Sigmoid colon (tissue), 6 donors: ENCODE measurements at regions not wholly inside any gene's neighbourhood (a gene's known extent, or its start where the extent isn't known, plus 50 kb on each side); places are given as distances from the start of the nearest gene placed in this dataset.

Source experiments
- DNase-seq: peaks from one replicate; pipeline ENCODE4 v3.0.0-alpha.2; 2019
- H3K27ac ChIP-seq, 4 donors: fragments of 200-600 bp; sonication (generic); one replicate each; pipeline ENCODE4 v1.5.1; 2016 to 2019; ENCODE audit warnings: mild to moderate bottlenecking in 1 of 4
- H3K27me3 ChIP-seq, 3 donors: fragments of 200-600 bp; sonication (generic); one replicate each; pipeline ENCODE4 v1.5.1; 2019; ENCODE audit warnings: mild to moderate bottlenecking in 1 of 3
- H3K36me3 ChIP-seq, 4 donors: fragments of 200-600 bp; sonication (generic); one replicate each; pipeline ENCODE4 v1.5.1; 2016 to 2019
- H3K4me1 ChIP-seq, 4 donors: fragments of 200-600 bp; sonication (generic); one replicate each; pipeline ENCODE4 v1.5.1; 2017 to 2019
- H3K4me3 ChIP-seq, 4 donors: fragments of 200-600 bp; sonication (generic); one replicate each; pipeline ENCODE4 v1.5.1; 2017 to 2019; ENCODE audit warnings: mild to moderate bottlenecking in 2 of 4, moderate library complexity in 1 of 4
- H3K9me3 ChIP-seq, 4 donors: fragments of 200-600 bp in 3 of 4; sonication (generic) in 3 of 4; one replicate each; pipeline versions ENCODE4 v1.5.1 to v1.6.1; 2013 to 2019
- CTCF ChIP-seq, 4 experiments: fragments of 450-650 bp in 3 of 4; fragments of 200-600 bp in 1 of 4; IDR thresholded peaks; one replicate each; pipeline ENCODE4 v1.5.1; 2016 to 2019; ENCODE audit warnings: antibody characterized with exemption in 4 of 4, mild to moderate bottlenecking in 3 of 4, moderate library complexity in 2 of 4
- EP300 ChIP-seq, 4 donors: sonication (generic); formaldehyde crosslinking; IDR thresholded peaks; one replicate each; pipeline ENCODE4 v1.6.1; 2017; ENCODE audit warnings: antibody characterized with exemption in 4 of 4
- POLR2A ChIP-seq, 2 donors: fragments of 450-650 bp; IDR thresholded peaks; one replicate each; pipeline ENCODE4 v1.6.1; 2016; ENCODE audit warnings: antibody characterized with exemption in 2 of 2, mild to moderate bottlenecking in 2 of 2, moderate library complexity in 2 of 2
- POLR2AphosphoS5 ChIP-seq, 4 donors: sonication (generic); formaldehyde crosslinking; IDR thresholded peaks; one replicate each; pipeline ENCODE4 v1.6.1; 2017; ENCODE audit warnings: antibody characterized with exemption in 4 of 4
- WGBS, 2 donors: extraction: QIAGEN DNeasy Blood & Tissue Kit; methylation state at CpG; one replicate each; pipeline ENCODE4 v1.1.7; 2013; 5-methylcytosine and 5-hydroxymethylcytosine counted together
- intact Hi-C: fragments of 100-400 bp; cut with DNase I; formaldehyde crosslinking; loops from one replicate; pipeline ENCODE4 v1.15.1; 2023
- donor health status: healthy with polysubstance abuse.
- donor health status: healthy.

- Histone ChIP-seq H3K4me3 (no peak overlapping the region), H3K36me3 (no peaks in the 10 kb centered on the region), H3K4me1 (no peaks in the 10 kb centered on the region), H3K27me3 (peaks cover 0 to 6% (median 0%) of the 10 kb centered on the region in 3 donors), H3K27ac (peak overlapping the region in 2 of 4 donors; percentile 25 to 38), H3K9me3 (no peaks in the 10 kb centered on the region)
- no peak for DNase-seq
- TF ChIP-seq CTCF (IDR thresholded peaks at IDR 0.05) (no peak), POLR2A (IDR thresholded peaks at IDR 0.05) (no peak)
- intact Hi-C loops: no loop called here
- 77 to 82% methylated on average over 9 of the region's 9 CpGs for WGBS, 2 donors
Measured at GRCh38 chr21:35853321-35854239, 206.7 kb downstream of the SETD4 start.

- H3K27ac ChIP-seq: peak overlapping the region in 2 of 4 donors; percentile 25 to 38
- H3K4me3 ChIP-seq: no peak overlapping the region
- DNase-seq: no peak
- peaks cover 0 to 6% (median 0%) of the 10 kb centered on the region in 3 donors for H3K27me3 ChIP-seq
- intact Hi-C loops: no loop called here
- 66 to 75% methylated on average over 2 of the region's 2 CpGs for WGBS, 2 donors
- no peaks in the 10 kb centered on the region for H3K4me1 ChIP-seq
- TF ChIP-seq CTCF (IDR thresholded peaks at IDR 0.05): no peak
- TF ChIP-seq POLR2A (IDR thresholded peaks at IDR 0.05): no peak
- TF ChIP-seq EP300 (IDR thresholded peaks at IDR 0.05): no peak
- peak in 1 of 4 donors; percentile 15 for TF ChIP-seq POLR2AphosphoS5 (IDR thresholded peaks at IDR 0.05)
- H3K36me3 ChIP-seq: no peaks in the 10 kb centered on the region
- no peaks in the 10 kb centered on the region for H3K9me3 ChIP-seq
Measured at GRCh38 chr21:35852820-35853219, 207.5 kb downstream of the SETD4 start.

GRCh38 chr21:35850542-35851103 lies 209.7 kb downstream of the SETD4 start:
- DNase-seq: peak; percentile 61
- intact Hi-C loops: no loop called here
- Histone ChIP-seq H3K4me3 (no peak overlapping the region), H3K36me3 (no peaks in the 10 kb centered on the region), H3K27ac (peak overlapping the region; percentile 14 to 60 (median 38)), H3K9me3 (no peaks in the 10 kb centered on the region), H3K27me3 (peaks cover 0 to 6% (median 0%) of the 10 kb centered on the region in 3 donors), H3K4me1 (no peaks in the 10 kb centered on the region)
- no peak for TF ChIP-seq EP300 (IDR thresholded peaks at IDR 0.05)
- no peak for TF ChIP-seq POLR2AphosphoS5 (IDR thresholded peaks at IDR 0.05)
- no peak for TF ChIP-seq POLR2A (IDR thresholded peaks at IDR 0.05)
- 83 to 85% methylated on average over 9 of the region's 9 CpGs for WGBS, 2 donors

GRCh38 chr21:35850029-35850428 lies 210.3 kb downstream of the SETD4 start:
- Histone ChIP-seq H3K27ac (peak overlapping the region; percentile 14 to 60 (median 38)), H3K4me1 (no peaks in the 10 kb centered on the region), H3K27me3 (peaks cover 0 to 6% (median 0%) of the 10 kb centered on the region in 3 donors), H3K36me3 (no peaks in the 10 kb centered on the region), H3K9me3 (no peaks in the 10 kb centered on the region), H3K4me3 (no peak overlapping the region)
- TF ChIP-seq POLR2A (IDR thresholded peaks at IDR 0.05) (no peak), POLR2AphosphoS5 (IDR thresholded peaks at IDR 0.05) (peak in 2 of 4 donors; percentile 42 to 52)
- 61 to 67% methylated on average over 5 of the region's 5 CpGs for WGBS, 2 donors
- intact Hi-C loops: no loop called here
- no peak for DNase-seq

- TF ChIP-seq POLR2AphosphoS5 (IDR thresholded peaks at IDR 0.05) (no peak), CTCF (IDR thresholded peaks at IDR 0.05) (no peak), POLR2A (IDR thresholded peaks at IDR 0.05) (no peak), EP300 (IDR thresholded peaks at IDR 0.05) (no peak)
- Histone ChIP-seq H3K36me3 (no peaks in the 10 kb centered on the region), H3K27me3 (peaks cover 0 to 3% (median 0%) of the 10 kb centered on the region in 3 donors), H3K9me3 (no peaks in the 10 kb centered on the region), H3K4me3 (no peak overlapping the region), H3K27ac (peak overlapping the region in 1 of 4 donors; percentile 60), H3K4me1 (no peaks in the 10 kb centered on the region)
- 57 to 72% methylated on average over 4 of the region's 4 CpGs for WGBS, 2 donors
- intact Hi-C loops: no loop called here
- no peak for DNase-seq
Measured at GRCh38 chr21:35849144-35849543, 211.2 kb downstream of the SETD4 start.
